GM19395 (cell line): ENCODE measurements at regions not wholly inside any gene's neighbourhood (a gene's known extent, or its start where the extent isn't known, plus 50 kb on each side); places are given as distances from the start of the nearest gene placed in this dataset.

Experiments
- ATAC-seq: cut with Tn5 transposase; IDR thresholded peaks from one replicate; pipeline ENCODE4 v1.9.1; 2021; ENCODE audit warnings: mild to moderate bottlenecking, moderate library complexity; ENCODE audit not compliant: unreplicated experiment

DNA sequence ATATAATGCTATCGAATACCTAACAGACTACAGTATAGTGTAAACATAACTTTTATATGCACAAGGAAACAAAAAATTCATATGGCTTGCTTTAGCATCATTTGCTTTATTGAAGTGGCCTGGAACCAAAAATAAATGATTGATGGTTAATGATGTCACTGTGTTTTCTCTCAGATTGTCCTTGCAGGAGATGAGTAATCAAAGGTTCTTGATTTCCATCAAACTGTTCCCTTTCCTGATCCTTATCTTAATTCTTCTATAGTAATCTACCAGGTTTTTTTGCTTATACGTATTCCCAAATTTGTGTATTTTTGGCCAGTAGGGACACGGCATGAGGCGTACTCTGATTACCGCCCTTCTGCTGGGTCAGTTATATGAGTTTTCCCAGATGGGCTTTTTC, 104.9 kb upstream of the CXCR4 start:
- ATAC-seq: no peak

DNA sequence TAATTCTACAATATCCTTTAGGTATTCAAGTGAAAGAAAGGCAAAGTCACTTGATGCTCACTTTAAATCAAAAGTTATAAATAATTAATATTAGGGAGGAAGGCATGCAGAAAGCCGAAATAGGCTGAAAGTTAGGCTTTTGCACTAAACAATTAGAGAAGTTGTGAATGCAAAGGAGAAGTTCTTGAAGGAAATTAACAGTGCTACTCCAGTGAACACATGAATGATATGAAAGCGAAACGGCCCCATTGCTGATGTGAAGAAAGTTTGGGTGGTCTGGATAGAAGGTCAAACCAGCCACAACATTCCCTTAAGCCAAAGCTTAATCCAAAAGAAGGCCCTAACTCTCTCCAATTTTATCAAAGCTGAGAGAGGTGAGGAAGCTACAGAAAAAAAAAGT, 103.1 kb upstream of the CXCR4 start:
- ATAC-seq: no peak

DNA sequence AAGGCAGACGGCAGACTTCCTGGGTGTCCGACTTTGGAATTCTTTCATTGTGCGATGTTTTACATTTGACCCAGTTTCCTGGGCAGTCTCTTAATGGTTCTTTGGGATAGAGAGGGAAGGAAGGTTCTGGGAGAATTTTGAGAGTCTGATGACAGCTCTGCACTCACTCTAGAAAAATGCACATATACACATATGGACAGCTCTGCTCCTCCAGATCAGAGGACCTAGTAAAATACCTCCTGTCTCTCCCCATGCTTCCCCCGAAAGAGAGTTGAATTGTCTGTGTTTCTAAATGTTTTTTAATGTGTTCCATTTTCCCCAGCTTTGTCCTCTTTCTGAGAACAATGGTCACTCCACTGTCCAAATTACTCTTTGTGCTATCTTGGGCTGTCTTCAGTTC, 102.0 kb upstream of the CXCR4 start:
- no peak for ATAC-seq

DNA sequence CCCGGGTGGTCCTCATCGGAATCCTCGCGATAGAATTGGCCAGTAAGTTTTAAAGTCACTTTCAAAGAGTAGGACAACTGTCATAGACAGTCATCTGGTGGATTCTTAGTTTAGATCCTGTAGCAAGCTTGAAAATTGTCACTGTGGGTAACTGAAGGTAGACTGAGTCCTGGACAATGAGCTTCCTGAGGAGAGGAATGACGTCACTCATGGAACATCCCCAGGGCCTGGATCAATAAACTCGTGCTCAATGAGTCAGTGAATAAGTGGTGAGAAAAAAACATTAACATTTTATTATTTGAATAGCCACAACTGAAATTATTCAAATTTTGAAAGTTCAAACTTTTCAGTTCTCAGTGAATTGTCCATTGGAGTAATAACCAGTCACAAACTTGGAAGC, 101.4 kb upstream of the CXCR4 start:
- no peak for ATAC-seq

DNA sequence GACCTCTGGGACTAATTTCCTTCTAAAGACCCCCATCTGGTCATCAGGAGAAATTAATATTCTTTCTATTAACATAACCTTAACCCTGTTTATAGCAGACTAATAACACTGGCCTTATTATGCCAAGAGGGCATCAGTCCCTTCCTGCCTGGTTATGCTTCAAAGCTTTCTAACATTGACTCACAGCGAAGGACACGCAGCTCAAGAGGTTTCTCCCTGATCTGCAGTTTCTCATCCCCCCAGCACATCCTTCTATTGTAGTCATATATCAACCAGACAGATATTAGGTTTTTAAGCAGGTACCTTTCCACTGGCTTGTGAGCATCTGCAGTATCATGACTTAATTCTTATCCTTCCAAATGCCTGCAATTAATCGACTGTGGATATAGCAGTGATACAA, 100.0 kb upstream of the CXCR4 start:
- peak; percentile 71 for ATAC-seq

DNA sequence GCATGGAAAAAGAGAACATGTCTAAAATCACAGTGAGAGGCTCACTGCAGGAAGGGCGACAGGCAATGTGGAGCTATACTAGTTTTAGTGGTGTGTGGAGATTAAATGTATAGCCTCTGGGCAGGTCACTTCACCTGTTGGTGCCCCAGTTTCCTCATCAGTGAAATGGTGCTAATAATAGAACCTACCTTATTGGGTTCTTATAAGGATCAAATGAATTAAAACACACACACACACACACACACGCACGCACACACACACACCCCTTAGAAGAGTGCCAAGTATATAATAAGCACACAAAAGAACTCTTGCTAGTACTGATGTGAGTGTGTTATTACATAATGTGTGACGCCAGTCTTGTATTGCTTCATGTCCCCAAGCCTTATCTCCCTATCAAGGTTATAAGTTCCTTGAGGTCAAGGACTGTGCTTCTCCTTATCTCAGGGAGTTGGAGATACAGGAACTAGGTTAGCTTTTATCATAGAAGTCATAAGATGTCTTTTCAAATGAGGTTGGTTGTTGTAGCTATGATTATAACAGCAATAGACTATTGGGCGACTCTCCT, 98.0 kb upstream of the CXCR4 start:
- no peak for ATAC-seq

DNA sequence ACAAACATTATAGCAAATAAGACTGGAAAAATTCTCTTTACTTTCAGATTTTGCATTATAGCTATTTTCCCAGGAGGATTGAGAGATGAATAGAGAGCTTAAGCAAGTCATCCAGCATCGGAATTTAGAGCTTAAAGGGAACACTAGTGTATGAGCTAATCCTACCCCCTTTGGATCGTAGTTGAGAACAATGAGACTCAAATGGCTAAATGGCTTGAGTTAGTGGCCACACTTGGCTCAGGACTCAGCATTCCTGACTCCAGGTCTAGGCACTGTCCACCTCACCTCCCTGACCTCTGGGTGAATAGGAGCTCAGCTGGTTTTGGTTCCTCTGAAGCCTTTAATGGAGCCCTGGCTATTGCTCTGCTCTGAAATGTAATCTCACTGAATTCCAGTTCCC, 97.5 kb upstream of the CXCR4 start:
- no peak for ATAC-seq

DNA sequence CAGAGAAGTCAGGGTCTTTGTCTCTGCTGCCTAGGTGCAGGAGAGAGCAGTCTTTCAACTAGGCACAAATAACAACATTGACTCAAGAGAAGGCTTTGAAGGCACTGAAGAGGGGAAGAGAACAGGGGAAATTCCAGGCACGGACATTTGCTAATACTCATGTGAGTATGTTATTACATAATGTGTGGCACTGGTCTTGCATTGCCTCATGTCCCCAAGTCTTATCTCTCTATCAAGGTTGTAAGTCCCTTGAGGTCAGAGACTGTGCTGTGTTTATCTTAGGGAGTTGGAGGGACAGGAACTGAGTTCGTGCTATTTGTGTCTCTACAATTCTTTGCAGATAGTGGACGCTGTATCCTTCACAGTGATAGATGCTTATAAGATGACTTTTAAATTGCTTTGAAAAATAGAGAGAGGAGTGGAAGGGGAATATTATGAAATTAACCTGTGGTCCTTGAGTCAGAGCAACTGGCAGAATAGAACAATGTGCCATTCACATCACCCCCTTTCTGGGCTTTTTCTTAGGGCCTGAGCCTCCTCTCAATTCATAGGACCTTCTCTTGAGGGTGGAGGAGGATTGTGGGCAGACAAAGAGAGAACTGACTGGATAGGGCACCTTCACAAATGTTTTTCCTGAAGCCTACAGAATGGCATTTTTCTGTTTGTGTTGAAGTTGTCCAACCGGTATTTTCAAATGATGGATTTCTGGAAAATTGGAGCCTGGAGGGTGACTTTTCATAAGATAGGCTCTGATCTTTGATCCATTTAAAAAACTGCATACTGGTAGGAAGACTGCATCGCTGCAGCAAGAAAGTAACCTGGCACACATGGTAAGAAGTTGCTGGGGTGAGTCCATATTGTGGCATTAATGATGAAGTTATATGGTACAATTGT, 96.6 kb upstream of the CXCR4 start:
- ATAC-seq: no peak

DNA sequence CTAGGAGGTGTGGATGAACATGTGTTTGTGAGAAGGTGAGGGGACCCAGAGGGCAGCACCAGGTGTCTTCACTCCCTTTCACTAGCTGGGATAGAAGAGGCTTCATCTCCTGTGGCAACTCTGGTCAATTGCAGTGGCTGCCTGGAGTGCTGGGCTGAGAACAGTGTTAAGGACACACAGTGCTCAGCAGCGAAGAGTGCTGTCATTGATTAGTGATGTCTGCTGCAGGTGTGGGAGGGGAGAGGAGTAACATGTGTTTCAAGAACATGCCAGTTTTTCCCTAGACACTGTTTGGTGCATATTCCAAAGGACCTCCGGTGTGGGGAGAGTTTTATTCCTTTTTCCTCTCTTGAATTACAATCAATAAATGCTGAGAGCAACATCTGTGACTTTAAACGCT, 95.9 kb upstream of the CXCR4 start:
- ATAC-seq: no peak

DNA sequence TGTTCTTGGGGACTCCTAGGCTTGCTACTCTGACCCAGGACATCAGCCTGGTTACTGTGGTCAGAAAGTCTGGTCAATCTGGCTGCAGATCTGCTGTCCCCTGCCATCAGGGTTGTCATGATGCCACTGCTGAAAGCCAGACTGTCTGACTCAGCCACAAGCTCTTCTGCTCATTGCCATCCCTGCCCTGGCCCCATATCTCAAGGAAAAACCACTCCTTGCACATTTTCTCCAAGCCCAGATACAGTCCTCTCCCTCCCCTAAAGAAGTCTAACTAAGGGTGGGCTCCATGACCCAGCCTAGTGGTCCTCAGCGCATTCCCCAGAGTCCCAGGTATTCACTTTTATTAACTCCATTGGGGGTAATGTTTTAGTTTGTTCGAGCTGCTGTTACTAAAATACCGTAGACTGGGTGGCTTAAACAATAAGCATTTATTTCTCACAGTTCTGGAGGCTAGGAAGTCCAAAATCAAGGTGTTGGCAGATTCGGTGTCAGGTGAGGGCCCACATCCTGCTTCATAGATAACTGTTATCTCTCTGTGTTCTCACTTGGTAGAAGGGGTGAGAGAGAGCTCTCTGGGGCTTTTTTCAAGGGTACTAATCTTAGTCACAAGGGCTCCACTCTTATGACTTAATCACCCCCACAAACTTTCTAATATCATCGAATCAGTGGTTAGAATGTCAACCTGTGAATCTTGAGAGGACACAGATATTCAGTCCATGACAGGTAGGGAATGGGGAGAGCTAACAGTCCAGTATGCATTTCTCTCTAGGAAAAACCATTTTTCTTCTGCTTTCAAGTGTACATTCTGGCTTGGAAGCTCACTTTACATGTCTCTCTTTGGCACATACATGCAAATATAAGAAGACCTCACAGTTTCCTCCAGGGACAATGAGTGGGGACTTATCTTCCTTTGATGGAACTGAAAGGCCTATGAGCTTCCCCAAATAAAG, 94.8 kb upstream of the CXCR4 start:
- peak; percentile 64 for ATAC-seq

DNA sequence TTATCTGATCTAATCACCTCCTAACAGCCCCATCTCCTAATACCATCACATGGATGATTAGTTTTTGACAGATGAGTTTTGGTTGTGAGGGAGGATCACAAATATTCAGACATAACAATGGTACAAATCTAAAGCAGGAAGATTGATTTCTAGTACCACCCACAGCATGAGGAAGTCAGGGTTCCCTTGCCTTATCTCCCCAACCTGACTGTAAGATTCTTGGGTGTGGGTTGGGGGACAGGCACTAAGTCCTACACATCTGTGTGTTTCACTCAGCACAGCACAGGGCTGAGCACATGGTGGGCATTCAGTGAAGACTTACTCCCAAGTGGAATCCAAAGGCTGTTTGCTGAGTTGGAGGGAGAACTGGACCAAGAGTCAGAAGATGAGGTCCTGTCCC, 93.8 kb upstream of the CXCR4 start:
- ATAC-seq: no peak

DNA sequence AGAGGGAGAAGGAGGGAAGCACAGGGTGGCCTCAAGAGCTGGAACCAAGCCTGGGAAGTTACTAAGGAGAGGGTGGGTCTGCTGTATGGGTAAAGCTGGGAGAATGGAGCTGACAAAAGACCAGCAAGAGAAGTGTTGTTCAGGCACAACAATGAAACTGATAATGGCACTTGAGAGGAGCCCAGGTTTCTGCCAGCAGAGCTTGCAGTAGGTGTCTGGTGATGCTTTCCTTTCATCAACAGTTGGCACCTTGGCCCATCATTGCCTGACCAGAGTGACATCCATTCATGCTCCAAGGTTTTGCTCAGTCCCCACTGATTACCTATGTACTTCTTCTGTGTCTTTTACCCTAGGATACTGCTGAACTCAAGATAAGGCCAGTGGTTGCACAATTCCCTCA, 92.9 kb upstream of the CXCR4 start:
- no peak for ATAC-seq

DNA sequence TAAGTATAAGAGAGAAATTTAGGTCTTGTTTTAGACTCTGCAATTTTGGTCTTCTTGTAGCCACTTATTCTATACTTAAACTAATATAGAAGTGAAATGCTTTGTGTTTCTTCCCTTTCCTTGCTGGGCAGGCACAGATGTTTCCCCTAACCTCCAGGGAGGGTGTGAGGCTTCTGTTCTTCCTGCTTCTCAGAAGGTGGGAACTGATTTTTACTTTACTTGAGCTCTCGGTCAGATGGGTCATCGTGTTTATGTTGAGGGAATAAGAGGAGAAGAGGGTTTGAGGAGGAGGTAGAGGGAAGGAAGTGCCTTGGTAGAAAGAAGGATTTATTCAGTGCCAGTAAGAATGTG, 92.5 kb upstream of the CXCR4 start:
- no peak for ATAC-seq

DNA sequence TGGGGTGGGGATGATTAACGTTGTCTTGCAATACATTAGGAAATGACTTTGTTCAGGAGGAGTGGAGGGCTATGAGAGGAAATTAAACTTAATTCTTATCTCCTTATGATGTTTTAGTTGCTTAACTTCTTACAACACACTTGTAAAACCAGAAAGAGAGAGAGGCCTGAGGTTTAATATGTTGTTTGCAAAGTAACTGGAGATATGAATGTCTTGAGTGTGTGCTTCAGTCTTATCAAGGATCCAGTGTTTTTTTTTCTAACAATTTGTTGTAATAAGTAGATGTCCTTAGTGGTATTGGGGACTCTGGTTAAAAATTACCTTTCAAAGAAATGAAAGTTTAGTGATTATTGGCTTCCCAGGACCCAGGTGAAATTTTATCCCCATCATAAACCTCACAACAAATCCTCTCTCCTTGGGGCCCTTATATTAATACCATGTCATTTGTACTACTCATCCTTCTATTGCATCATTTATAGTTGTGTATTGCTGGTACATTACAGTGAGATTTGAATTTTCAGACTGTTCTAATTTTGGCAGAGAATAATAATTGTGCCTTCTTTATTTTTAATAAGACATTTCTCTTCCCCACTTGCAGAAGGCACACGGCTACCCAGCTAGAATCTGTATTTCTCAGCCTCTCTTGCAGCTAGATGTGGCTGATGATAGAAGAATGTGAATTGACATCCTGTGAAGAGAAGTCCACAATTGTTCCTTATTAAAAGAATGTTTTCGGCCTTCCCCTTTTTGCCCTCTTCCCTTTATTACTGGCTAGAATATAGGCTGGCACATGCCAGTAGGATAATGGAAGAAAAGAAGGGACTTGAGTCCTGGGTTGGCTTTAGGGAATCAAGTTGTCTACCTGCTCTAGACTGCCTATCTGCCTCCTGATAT, 91.9 kb upstream of the CXCR4 start:
- no peak for ATAC-seq

DNA sequence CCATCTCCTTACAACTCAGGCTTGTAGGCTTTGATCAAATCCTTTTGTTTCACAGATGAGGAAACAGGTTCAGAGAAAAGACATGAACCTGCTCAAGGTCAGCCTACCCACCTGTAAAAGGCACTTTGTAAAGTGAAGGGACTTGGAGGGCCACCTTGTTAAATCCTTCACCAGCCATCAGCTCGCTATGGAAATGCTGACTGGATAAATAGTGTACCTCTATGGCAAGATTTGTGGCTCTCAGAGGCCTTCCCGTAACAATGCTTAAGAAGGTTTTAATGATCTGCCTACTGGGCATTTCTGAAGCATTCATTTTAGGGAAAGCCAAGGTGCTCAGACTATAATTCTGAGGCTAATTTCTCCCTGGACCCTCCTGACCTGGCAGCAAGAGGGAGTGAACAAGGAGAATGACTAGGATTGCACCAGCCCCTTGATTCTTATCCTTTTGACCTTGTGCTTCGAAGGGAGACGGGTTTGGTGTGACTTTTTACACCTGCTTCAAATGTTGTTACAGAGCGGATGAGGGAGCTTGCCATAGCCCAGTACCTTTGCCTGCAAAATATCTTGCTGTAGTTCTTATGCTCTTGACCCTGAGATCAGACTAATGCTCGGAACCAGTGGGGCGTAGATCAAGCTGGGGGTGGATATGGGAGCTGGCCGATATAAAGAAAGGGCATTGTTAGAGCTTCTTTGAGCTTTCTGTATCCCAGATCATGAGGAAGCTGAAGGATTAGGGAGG, 90.9 kb upstream of the CXCR4 start:
- no peak for ATAC-seq

DNA sequence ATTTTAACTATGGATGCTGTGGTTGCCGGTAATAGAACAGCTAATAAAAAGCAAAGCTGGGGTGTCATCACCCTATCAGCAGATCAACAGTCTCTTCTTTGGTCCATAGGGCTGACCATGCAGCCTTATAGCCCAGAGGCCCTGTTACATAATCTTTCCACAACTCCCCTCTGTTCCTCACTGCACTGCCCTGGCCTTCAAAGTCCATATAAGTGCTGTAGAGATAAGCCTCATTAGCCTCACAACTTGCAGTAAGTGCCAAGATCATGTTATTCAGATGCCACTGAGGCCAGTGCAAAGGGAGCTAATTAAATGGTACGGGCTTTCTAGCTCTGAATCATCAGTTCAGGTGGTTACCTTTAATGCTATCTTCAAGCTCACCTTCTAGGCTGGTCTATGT, 89.7 kb upstream of the CXCR4 start:
- ATAC-seq: peak; percentile 6

DNA sequence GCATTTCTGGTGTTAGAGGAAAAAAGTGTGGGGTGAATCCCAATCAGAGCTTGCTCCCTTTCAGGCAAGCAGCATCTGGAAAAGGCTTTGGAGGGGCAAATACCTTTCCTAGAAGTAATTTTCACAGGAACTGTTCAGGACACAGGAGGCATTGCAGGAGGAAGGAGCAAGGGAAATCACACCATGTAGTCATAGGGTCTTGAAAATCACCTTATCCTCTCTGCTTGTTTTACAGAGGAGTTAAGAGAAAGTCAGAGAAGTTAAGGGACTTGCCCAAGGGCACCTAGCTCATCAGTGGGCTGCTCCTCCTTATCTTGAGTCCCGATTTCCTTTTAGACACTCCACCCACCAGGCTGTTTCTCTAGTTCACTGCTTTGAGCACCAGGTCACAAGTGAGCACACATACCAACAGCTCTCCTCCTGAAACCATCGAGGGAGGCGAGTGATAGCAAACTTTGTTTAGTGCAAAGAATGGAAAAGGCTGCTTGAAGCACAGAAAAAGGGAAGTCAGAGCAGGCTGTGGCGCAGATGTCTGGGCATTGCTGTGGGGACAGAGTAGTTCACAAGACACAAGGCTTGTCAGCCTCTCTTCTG, 89.2 kb upstream of the CXCR4 start:
- peak; percentile 60 for ATAC-seq

DNA sequence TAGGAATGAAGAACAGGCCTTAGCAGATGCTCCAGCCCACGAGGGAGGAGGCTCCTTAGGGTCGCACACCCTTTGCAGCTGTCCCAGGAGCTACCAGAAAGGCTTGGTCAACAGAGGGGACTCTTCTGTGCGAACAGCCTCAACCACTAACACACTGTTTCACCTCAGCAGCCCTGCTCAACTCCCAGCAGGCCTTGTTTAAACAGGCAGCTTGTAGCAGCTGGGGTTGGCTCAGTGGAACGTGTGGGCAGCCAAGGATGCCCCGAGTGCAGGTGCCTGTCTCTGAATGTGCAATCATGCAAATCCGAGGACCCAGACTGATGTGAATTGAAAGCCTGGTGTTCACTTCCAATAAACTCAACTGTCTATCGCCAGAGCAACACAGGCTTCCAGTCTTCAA, 88.7 kb upstream of the CXCR4 start:
- peak; percentile 92 for ATAC-seq

DNA sequence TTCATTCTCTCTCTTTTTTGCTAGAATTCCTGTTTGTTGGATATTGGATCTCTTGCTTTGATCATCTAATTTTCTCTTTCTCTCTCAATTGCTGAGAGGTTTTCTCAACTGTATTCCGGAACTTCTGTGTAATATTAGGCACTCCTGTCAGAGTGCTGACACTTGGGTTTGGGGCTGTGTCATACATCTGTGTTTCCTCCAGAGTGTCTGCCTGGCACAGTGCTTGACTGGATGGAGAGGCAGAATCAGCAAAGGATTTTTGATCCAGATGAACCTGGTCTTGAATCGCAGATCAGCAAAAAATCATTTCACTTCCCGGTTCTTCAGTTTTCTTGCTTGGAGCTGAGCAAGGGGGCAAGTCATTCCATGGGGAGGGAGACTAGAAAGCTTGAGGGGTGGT, 87.7 kb upstream of the CXCR4 start:
- no peak for ATAC-seq

DNA sequence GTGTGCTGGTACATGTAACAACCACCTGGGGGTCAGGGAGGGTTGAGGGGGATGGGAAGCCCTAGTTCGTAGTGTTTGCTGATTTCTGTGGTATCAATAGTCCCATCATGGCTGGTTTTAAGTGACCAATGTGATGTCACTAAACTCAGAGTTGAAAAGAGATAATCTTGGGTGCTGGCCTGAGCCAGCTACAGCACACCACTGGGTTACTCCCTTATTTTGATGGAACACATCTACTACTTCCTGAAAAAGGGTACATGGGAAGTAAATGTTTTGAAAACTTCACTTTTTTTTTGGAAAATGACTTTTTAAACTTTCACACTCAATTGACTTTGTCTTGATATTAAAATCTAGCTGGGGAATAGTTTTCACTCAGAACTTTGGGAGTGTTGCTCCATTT, 87.0 kb upstream of the CXCR4 start:
- ATAC-seq: no peak
